Neuronal stem cell (in vitro differentiated cells): ENCODE measurements at regions not wholly inside any gene's neighbourhood (a gene's known extent, or its start where the extent isn't known, plus 50 kb on each side); places are given as distances from the start of the nearest gene placed in this dataset.

Source experiments
- DNase-seq: peaks from one replicate; pipeline ENCODE4 v3.0.0-alpha.2; 2013; ENCODE audit warnings: low spot score
- H2AFZ ChIP-seq: one replicate; pipeline ENCODE4 v1.6.1; 2013; ENCODE audit warnings: mild to moderate bottlenecking, low read length, inconsistent platforms
- H2AK5ac ChIP-seq: 2 replicates; pipeline ENCODE4 v1.6.1; 2013; ENCODE audit warnings: low read depth, mild to moderate bottlenecking, inconsistent platforms, low read length, moderate library complexity, mixed read lengths
- H2BK120ac ChIP-seq: 2 replicates; pipeline ENCODE4 v1.6.1; 2013; ENCODE audit warnings: low read depth, mild to moderate bottlenecking, inconsistent platforms, low read length, moderate library complexity, mixed read lengths
- H2BK12ac ChIP-seq: one replicate; pipeline ENCODE4 v1.6.1; 2013; ENCODE audit warnings: low read length, inconsistent platforms
- H2BK15ac ChIP-seq: 2 replicates; pipeline ENCODE4 v1.6.1; 2013; ENCODE audit warnings: mild to moderate bottlenecking, low read length, inconsistent platforms, mixed read lengths
- H2BK5ac ChIP-seq: one replicate; pipeline ENCODE4 v1.6.1; 2013; ENCODE audit warnings: inconsistent platforms, mild to moderate bottlenecking, low read length, moderate library complexity
- H3K14ac ChIP-seq: one replicate; pipeline ENCODE4 v1.6.1; 2013; ENCODE audit warnings: low read length, inconsistent platforms
- H3K18ac ChIP-seq: 2 replicates; pipeline ENCODE4 v1.6.1; 2013; ENCODE audit warnings: low read length, inconsistent platforms
- H3K23ac ChIP-seq: 2 replicates; pipeline ENCODE4 v1.6.1; 2013; ENCODE audit warnings: low read depth, mild to moderate bottlenecking, mixed read lengths, low read length, inconsistent platforms; ENCODE audit not compliant: poor library complexity
- H3K27ac ChIP-seq: replicated peaks from 3 replicates; pipeline ENCODE4 v1.5.1; 2013; ENCODE audit warnings: low read length, inconsistent platforms
- H3K27me3 ChIP-seq, 3 experiments: 2 replicates each; pipeline ENCODE4 v1.6.1; 2013; ENCODE audit warnings: low read length in 3 of 3, mild to moderate bottlenecking in 2 of 3, inconsistent platforms in 1 of 3, low read depth in 1 of 3, mixed read lengths in 1 of 3, moderate library complexity in 1 of 3; ENCODE audit not compliant: control insufficient read depth in 3 of 3, insufficient read depth in 3 of 3
- H3K36me3 ChIP-seq, 2 donors: replicated peaks in 1 of 2; 2 replicates each; pipeline ENCODE4 v1.6.1; 2013; ENCODE audit warnings: low read length in 2 of 2; ENCODE audit not compliant: control insufficient read depth in 2 of 2, insufficient read depth in 2 of 2
- H3K4ac ChIP-seq: 2 replicates; pipeline ENCODE4 v1.6.1; 2013; ENCODE audit warnings: inconsistent platforms, mild to moderate bottlenecking, low read length, moderate library complexity
- H3K4me1 ChIP-seq, 2 donors: 1 replicate in 1 of 2; 2 replicates in 1 of 2; pipeline ENCODE4 v1.6.1; 2013; ENCODE audit warnings: low read length in 2 of 2, low read depth in 1 of 2; ENCODE audit not compliant: control insufficient read depth in 2 of 2, insufficient read depth in 1 of 2
- H3K4me2 ChIP-seq: one replicate; pipeline ENCODE4 v1.6.1; 2013; ENCODE audit warnings: mild to moderate bottlenecking, low read length, inconsistent platforms; ENCODE audit not compliant: insufficient read depth, poor library complexity, severe bottlenecking
- H3K4me3 ChIP-seq, 2 donors: 2 replicates each; pipeline ENCODE4 v1.5.1; 2013; ENCODE audit warnings: low read length in 2 of 2, mild to moderate bottlenecking in 2 of 2, inconsistent platforms in 1 of 2, moderate library complexity in 1 of 2
- H3K79me1 ChIP-seq: one replicate; pipeline ENCODE4 v1.6.1; 2013; ENCODE audit warnings: low read depth, mild to moderate bottlenecking, inconsistent platforms, low read length, moderate library complexity
- H3K9ac ChIP-seq: one replicate; pipeline ENCODE4 v1.6.1; 2013; ENCODE audit warnings: mild to moderate bottlenecking, low read depth, low read length, inconsistent platforms; ENCODE audit not compliant: poor library complexity
- H3K9me3 ChIP-seq, 2 donors: replicated peaks in 1 of 2; 2 replicates each; pipeline versions ENCODE3 to v1.6.1; 2013; ENCODE audit warnings: low read length in 2 of 2, mild to moderate bottlenecking in 2 of 2, inconsistent platforms in 1 of 2, low read depth in 1 of 2, mixed read lengths in 1 of 2, moderate library complexity in 1 of 2; ENCODE audit not compliant: control insufficient read depth in 2 of 2, insufficient read depth in 1 of 2
- H4K8ac ChIP-seq: one replicate; pipeline ENCODE4 v1.6.1; 2013; ENCODE audit warnings: low read depth, mild to moderate bottlenecking, inconsistent platforms, low read length, moderate library complexity
- H4K91ac ChIP-seq: one replicate; pipeline ENCODE4 v1.6.1; 2013; ENCODE audit warnings: low read length, low read depth, mild to moderate bottlenecking, inconsistent platforms; ENCODE audit not compliant: poor library complexity
- WGBS, 2 donors: extraction: QIAGEN DNeasy Blood & Tissue Kit; methylation state at CpG; one replicate each; pipeline ENCODE4 v1.1.7; 2013; ENCODE audit warnings: missing lambda C conversion rate in 2 of 2, mixed read lengths in 1 of 2; ENCODE audit not compliant: insufficient read length in 2 of 2, insufficient replicate concordance in 1 of 2; ENCODE audit errors: extremely low coverage in 2 of 2; 5-methylcytosine and 5-hydroxymethylcytosine counted together

DNA sequence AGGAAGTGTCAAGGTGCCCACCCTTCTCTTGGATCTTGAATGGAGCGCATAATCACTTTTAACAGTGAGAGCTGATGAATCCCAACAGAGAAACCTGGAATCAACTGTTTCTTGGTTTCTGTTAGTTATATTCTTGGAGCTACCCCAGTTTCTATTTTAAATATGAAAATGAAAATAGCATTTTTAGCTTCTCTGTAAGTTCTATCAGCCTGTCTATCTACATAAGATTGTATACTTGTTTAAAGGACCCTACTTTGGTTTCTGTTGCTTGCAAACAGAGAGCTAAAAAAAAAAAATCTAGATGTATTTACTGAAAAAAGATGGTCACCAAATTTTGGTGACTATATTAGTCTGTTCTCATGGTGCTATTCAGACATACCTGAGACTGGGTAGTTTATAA, 670.0 kb downstream of the NCAM2 start:
- H3K14ac ChIP-seq = no peak overlapping the region
- H4K91ac ChIP-seq = no peak overlapping the region
- no peak overlapping the region for H2BK12ac ChIP-seq
- H3K4me3 ChIP-seq = no peak overlapping the region
- no peaks in the 10 kb centered on the region for H3K79me1 ChIP-seq
- H2AFZ ChIP-seq = no peak overlapping the region
- H3K4me2 ChIP-seq = no peak overlapping the region
- H2AK5ac ChIP-seq = no peak overlapping the region
- no peak overlapping the region for H2BK120ac ChIP-seq
- H3K4ac ChIP-seq = no peak overlapping the region
- no peak overlapping the region for H3K23ac ChIP-seq
- no peak overlapping the region for H3K27ac ChIP-seq
- H3K18ac ChIP-seq = no peak overlapping the region
- H3K4me1 ChIP-seq = no peaks in the 10 kb centered on the region
- H4K8ac ChIP-seq = no peak overlapping the region
- no peaks in the 10 kb centered on the region for H3K9me3 ChIP-seq
- H2BK15ac ChIP-seq = no peak overlapping the region
- H3K27me3 ChIP-seq = no peaks in the 10 kb centered on the region
- H3K36me3 ChIP-seq = no peaks in the 10 kb centered on the region
- no peak overlapping the region for H3K9ac ChIP-seq
- WGBS, 2 donors = no CpG with 5 or more reads among the region's 1 CpG
- H2BK5ac ChIP-seq = no peak overlapping the region
- DNase-seq = no peak

- no CpG with 5 or more reads among the region's 1 CpG for WGBS, 2 donors
- no peak overlapping the region for H3K4me3 ChIP-seq
- H3K27me3 ChIP-seq = no peaks in the 10 kb centered on the region
- no peak overlapping the region for H3K9ac ChIP-seq
- H4K91ac ChIP-seq = no peak overlapping the region
- no peak overlapping the region for H2AFZ ChIP-seq
- no peaks in the 10 kb centered on the region for H3K36me3 ChIP-seq
- H3K4me2 ChIP-seq = no peak overlapping the region
- no peak overlapping the region for H2BK12ac ChIP-seq
- no peak overlapping the region for H3K23ac ChIP-seq
- no peak overlapping the region for H4K8ac ChIP-seq
- DNase-seq = no peak
- no peak overlapping the region for H3K4ac ChIP-seq
- no peaks in the 10 kb centered on the region for H3K9me3 ChIP-seq
- H3K14ac ChIP-seq = no peak overlapping the region
- no peak overlapping the region for H2BK15ac ChIP-seq
- no peaks in the 10 kb centered on the region for H3K79me1 ChIP-seq
- no peak overlapping the region for H2BK120ac ChIP-seq
- no peak overlapping the region for H2BK5ac ChIP-seq
- H3K27ac ChIP-seq = no peak overlapping the region
- H3K18ac ChIP-seq = no peak overlapping the region
- H2AK5ac ChIP-seq = no peak overlapping the region
- no peaks in the 10 kb centered on the region for H3K4me1 ChIP-seq
Observed at GRCh38 chr21:21673959-21674358, 675.8 kb downstream of the NCAM2 start.

DNA sequence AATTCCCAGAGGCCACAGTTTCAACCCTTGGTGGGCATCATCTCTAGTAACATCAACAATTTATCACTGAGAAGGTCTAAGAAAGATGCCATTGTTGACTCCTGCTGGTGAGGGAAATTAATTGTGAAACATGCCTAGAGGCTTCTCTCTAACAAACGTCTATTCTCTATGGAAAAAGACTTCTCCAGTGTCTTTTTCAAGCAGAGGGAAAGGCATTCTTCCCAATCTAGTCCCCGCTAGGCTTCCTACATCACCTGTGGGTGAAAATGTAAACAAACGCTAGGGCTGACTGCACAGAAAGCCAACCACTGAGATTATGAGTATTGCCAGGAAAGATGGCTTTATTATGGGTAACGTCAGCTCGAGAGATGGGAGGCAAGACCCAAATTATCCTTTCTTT, 677.4 kb downstream of the NCAM2 start:
- Histone ChIP-seq H2BK120ac (no peak overlapping the region), H3K23ac (no peak overlapping the region), H2AK5ac (no peak overlapping the region), H2BK5ac (no peak overlapping the region), H3K27me3 (no peaks in the 10 kb centered on the region), H4K8ac (no peak overlapping the region), H3K18ac (no peak overlapping the region), H4K91ac (no peak overlapping the region), H3K4me3 (no peak overlapping the region), H3K27ac (no peak overlapping the region), H3K36me3 (no peaks in the 10 kb centered on the region), H3K79me1 (no peaks in the 10 kb centered on the region), H2BK12ac (no peak overlapping the region), H3K4ac (no peak overlapping the region), H3K4me2 (no peak overlapping the region), H2AFZ (no peak overlapping the region), H3K9me3 (no peaks in the 10 kb centered on the region), H3K14ac (no peak overlapping the region), H2BK15ac (no peak overlapping the region), H3K4me1 (no peaks in the 10 kb centered on the region), H3K9ac (no peak overlapping the region)
- no peak for DNase-seq
- no CpG with 5 or more reads among the region's 5 CpGs for WGBS, 2 donors

DNA sequence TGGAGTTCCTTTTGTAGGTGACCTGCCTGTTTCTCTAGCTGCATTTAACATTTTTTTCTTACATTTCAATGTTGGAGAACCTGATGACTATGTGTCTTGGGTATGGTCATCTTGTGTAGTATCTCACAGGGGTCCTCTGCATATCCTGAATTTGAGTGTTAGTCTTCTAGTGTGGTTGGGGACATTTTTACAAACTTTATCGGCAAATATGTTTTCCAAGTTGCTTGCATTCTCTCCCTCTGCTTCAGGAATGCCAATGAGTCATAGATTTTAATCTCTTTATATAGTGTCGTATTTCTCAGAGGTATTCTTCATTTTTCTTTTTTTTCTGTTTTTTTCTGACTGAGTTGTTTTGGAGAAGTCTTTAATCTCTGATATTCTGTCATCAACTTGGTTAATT, 684.0 kb downstream of the NCAM2 start:
- H2AFZ ChIP-seq = no peak overlapping the region
- H3K23ac ChIP-seq = no peak overlapping the region
- no peak overlapping the region for H3K14ac ChIP-seq
- H4K91ac ChIP-seq = no peak overlapping the region
- H3K36me3 ChIP-seq = no peaks in the 10 kb centered on the region
- no peak overlapping the region for H2BK120ac ChIP-seq
- H3K9ac ChIP-seq = no peak overlapping the region
- H2BK15ac ChIP-seq = no peak overlapping the region
- H3K4ac ChIP-seq = no peak overlapping the region
- WGBS, 2 donors = no CpG with 5 or more reads among the region's 2 CpGs
- no peak overlapping the region for H3K18ac ChIP-seq
- H3K4me3 ChIP-seq = no peak overlapping the region
- no peak overlapping the region for H2BK12ac ChIP-seq
- DNase-seq = no peak
- no peak overlapping the region for H3K4me2 ChIP-seq
- H4K8ac ChIP-seq = no peak overlapping the region
- no peak overlapping the region for H2BK5ac ChIP-seq
- H3K4me1 ChIP-seq = no peaks in the 10 kb centered on the region
- no peak overlapping the region for H3K27ac ChIP-seq
- H3K79me1 ChIP-seq = no peaks in the 10 kb centered on the region
- H3K27me3 ChIP-seq = no peaks in the 10 kb centered on the region
- no peak overlapping the region for H2AK5ac ChIP-seq
- H3K9me3 ChIP-seq = no peaks in the 10 kb centered on the region
